Keratinocyte (primary cell): ENCODE measurements at regions not wholly inside any gene's neighbourhood (a gene's known extent, or its start where the extent isn't known, plus 50 kb on each side); places are given as distances from the start of the nearest gene placed in this dataset.

ENCODE experiments used
- DNase-seq: peaks from one replicate; pipeline ENCODE4 v3.0.0-alpha.2; 2011; ENCODE audit warnings: low read depth, missing footprints, low spot score
- FAIRE-seq: peaks from 2 replicates; lab custom pipeline; 2011; peaks lifted over from hg19 to GRCh38; lab: Jason Lieb, UNC
- H2AFZ ChIP-seq: 2 replicates; pipeline ENCODE4 v1.6.0; 2012; ENCODE audit warnings: low read length, control low read depth, inconsistent platforms; ENCODE audit not compliant: control insufficient read depth
- H3K27ac ChIP-seq: 2 replicates; pipeline ENCODE4 v1.5.1; 2011; ENCODE audit warnings: low read length; ENCODE audit not compliant: control insufficient read depth, insufficient read depth
- H3K27me3 ChIP-seq: 3 replicates; pipeline ENCODE4 v1.6.0; 2011; ENCODE audit warnings: low read length; ENCODE audit not compliant: control insufficient read depth, insufficient read depth; ENCODE audit errors: extremely low read depth
- H3K36me3 ChIP-seq, 2 experiments: 2 replicates in 1 of 2; 3 replicates in 1 of 2; pipeline ENCODE4 v1.5.1; 2011; ENCODE audit warnings: low read length in 2 of 2, mild to moderate bottlenecking in 1 of 2; ENCODE audit not compliant: control insufficient read depth in 2 of 2, insufficient read depth in 2 of 2; ENCODE audit errors: extremely low read depth in 1 of 2
- H3K4me1 ChIP-seq: 3 replicates; pipeline ENCODE4 v1.5.1; 2011; ENCODE audit warnings: low read length; ENCODE audit not compliant: control insufficient read depth, insufficient read depth; ENCODE audit errors: extremely low read depth
- H3K4me2 ChIP-seq: 3 replicates; pipeline ENCODE4 v1.6.0; 2011; ENCODE audit warnings: low read depth, low read length; ENCODE audit not compliant: control insufficient read depth, insufficient read depth; ENCODE audit errors: extremely low read depth
- H3K4me3 ChIP-seq, 3 experiments: fragments of 200-600 bp in 1 of 3; sonication (generic) in 1 of 3; 2 replicates in 2 of 3; 3 replicates in 1 of 3; pipeline ENCODE4 v1.5.1; 2011 to 2016; ENCODE audit warnings: low read length in 3 of 3, mild to moderate bottlenecking in 3 of 3, control low read depth in 2 of 3, inconsistent platforms in 1 of 3, low read depth in 1 of 3, mixed read lengths in 1 of 3, mixed run types in 1 of 3, moderate library complexity in 1 of 3; ENCODE audit not compliant: control insufficient read depth in 2 of 3, insufficient read depth in 2 of 3; ENCODE audit errors: extremely low read depth in 1 of 3
- H3K79me2 ChIP-seq: 2 replicates; pipeline ENCODE4 v1.6.0; 2012; ENCODE audit warnings: low read length; ENCODE audit not compliant: control insufficient read depth, insufficient read depth
- H3K9ac ChIP-seq: 3 replicates; pipeline ENCODE4 v1.6.0; 2011; ENCODE audit warnings: low read length; ENCODE audit not compliant: control insufficient read depth, insufficient read depth; ENCODE audit errors: extremely low read depth
- H3K9me1 ChIP-seq: 3 replicates; pipeline ENCODE4 v1.6.0; 2011; ENCODE audit warnings: low read length; ENCODE audit not compliant: control insufficient read depth, insufficient read depth; ENCODE audit errors: extremely low read depth
- H3K9me3 ChIP-seq: 2 replicates; pipeline ENCODE4 v1.5.1; 2012; ENCODE audit warnings: low read depth, low read length; ENCODE audit not compliant: control insufficient read depth
- H4K20me1 ChIP-seq: 3 replicates; pipeline ENCODE4 v1.6.0; 2011; ENCODE audit warnings: low read length; ENCODE audit not compliant: control insufficient read depth, insufficient read depth; ENCODE audit errors: extremely low read depth
- CTCF ChIP-seq, 3 experiments: IDR thresholded peaks in 1 of 3; conservative IDR thresholded peaks in 1 of 3; optimal IDR thresholded peaks in 1 of 3; 2 replicates in 2 of 3; 3 replicates in 1 of 3; pipeline versions ENCODE3 to v1.5.1; 2011; ENCODE audit warnings: low read length in 3 of 3, mild to moderate bottlenecking in 3 of 3, moderate library complexity in 2 of 3, control low read depth in 1 of 3, inconsistent platforms in 1 of 3; ENCODE audit not compliant: insufficient read depth in 2 of 3; ENCODE audit errors: extremely low read depth in 1 of 3
- EZH2 ChIP-seq: IDR thresholded peaks from one replicate; pipeline ENCODE4 v1.6.1; 2012; ENCODE audit warnings: inconsistent platforms, mild to moderate bottlenecking, low read length, moderate library complexity
- dilution Hi-C: fragments of 300-500 bp; cut with MboI; formaldehyde crosslinking; loops from one replicate; pipeline ENCODE4 v1.7.0; 2020; ENCODE audit warnings: low sequenced_read_pairs; ENCODE audit not compliant: extremely low pct_ligation_motif_present

DNA sequence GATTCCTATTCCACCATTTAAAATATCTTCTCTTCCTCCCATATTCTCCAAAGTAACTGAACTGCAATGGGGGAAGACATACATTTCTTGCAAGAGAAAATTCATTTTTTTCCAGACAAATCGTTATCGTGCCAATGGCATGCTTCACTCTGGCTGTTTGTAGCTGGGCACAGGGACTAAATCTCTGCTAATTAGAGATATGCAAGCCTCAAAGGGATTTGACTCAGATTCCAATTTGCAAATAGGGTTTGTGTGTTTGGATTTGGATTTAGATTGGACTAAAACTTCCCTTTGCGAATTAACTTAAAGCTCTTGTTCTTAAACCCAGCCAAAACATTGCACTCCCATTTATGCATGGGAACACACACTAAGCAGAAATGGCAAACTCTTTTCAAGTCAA is 276.2 kb upstream of the DUSP10 start:
- Histone ChIP-seq H3K4me3 (no peak overlapping the region), H3K27ac (no peak overlapping the region), H3K9me3 (no peaks in the 10 kb centered on the region), H3K9me1 (no peaks in the 10 kb centered on the region), H3K27me3 (no peaks in the 10 kb centered on the region), H3K36me3 (no peaks in the 10 kb centered on the region), H3K4me1 (no peaks in the 10 kb centered on the region), H3K4me2 (no peak overlapping the region), H4K20me1 (no peaks in the 10 kb centered on the region), H3K9ac (no peak overlapping the region), H2AFZ (no peak overlapping the region), H3K79me2 (no peaks in the 10 kb centered on the region)
- TF ChIP-seq EZH2 (no peak), CTCF (optimal IDR thresholded peaks at IDR 0.05 in 1 of 3, IDR thresholded peaks at IDR 0.05 in 1 of 3, conservative IDR thresholded peaks at IDR 0.05 in 1 of 3; ENCODE audit: extremely low read depth in 1 of 3, insufficient read depth in 2 of 3, low read length in 3 of 3) (no peak)
- FAIRE-seq, result no peak
- dilution Hi-C loops, result no loop called here
- no peak for DNase-seq

DNA sequence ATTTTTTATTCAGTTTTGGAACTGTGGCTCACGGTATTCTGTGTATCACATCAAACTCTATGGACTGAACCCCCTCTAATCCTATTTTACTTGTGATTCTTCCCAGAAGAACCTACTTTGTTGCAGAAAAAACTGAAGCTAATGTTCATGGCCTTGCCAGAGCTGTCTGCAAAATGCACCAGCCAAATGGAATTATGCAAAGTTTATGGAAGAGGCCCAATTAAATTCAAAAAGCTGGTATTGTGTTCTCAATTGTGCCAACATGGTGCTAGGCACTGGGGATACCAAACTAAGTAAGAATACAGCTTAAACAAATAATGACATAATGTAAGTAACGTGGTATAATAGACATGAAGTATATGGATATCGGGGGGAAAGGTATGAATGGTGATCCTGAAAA is 273.8 kb upstream of the DUSP10 start:
- dilution Hi-C loops, result no loop called here
- H3K4me3 ChIP-seq, result no peak overlapping the region

More for the DNA sequence above, 273.8 kb upstream of the DUSP10 start:
- H3K9me1 ChIP-seq, result no peaks in the 10 kb centered on the region
- H3K27ac ChIP-seq, result no peak overlapping the region
- no peaks in the 10 kb centered on the region for H3K4me1 ChIP-seq
- H3K4me2 ChIP-seq, result no peak overlapping the region
- FAIRE-seq (no peak), DNase-seq (no peak)
- no peaks in the 10 kb centered on the region for H3K79me2 ChIP-seq
- peaks cover 2% of the 10 kb centered on the region for H3K9me3 ChIP-seq
- H4K20me1 ChIP-seq, result no peaks in the 10 kb centered on the region
- TF ChIP-seq EZH2 (no peak), CTCF (optimal IDR thresholded peaks at IDR 0.05 in 1 of 3, IDR thresholded peaks at IDR 0.05 in 1 of 3, conservative IDR thresholded peaks at IDR 0.05 in 1 of 3; ENCODE audit: extremely low read depth in 1 of 3, insufficient read depth in 2 of 3, low read length in 3 of 3) (no peak)
- no peak overlapping the region for H3K9ac ChIP-seq
- H3K36me3 ChIP-seq, result no peaks in the 10 kb centered on the region
- no peaks in the 10 kb centered on the region for H3K27me3 ChIP-seq
- H2AFZ ChIP-seq, result no peak overlapping the region
